HG03520 (cell line): ENCODE measurements at regions not wholly inside any gene's neighbourhood (a gene's known extent, or its start where the extent isn't known, plus 50 kb on each side); places are given as distances from the start of the nearest gene placed in this dataset.
"Not testable (repeated sequence)": the region's sequence is repeated elsewhere in the genome, so short reads cannot be mapped to it uniquely, and the experiment has no call there.

Experiments used
- ATAC-seq: cut with Tn5 transposase; IDR thresholded peaks from one replicate; pipeline ENCODE4 v1.9.1; 2021; ENCODE audit warnings: mild to moderate bottlenecking, moderate library complexity; ENCODE audit not compliant: unreplicated experiment

- ATAC-seq, result not testable (repeated sequence)
These were observed 763.3 kb downstream of the SPATA31A7 start for GRCh38 chr9:61953108-61953507.

- ATAC-seq, result not testable (repeated sequence)
These were observed 781.8 kb downstream of the SPATA31A7 start for GRCh38 chr9:61971635-61972034.

- not testable (repeated sequence) for ATAC-seq
These were observed 784.7 kb downstream of the SPATA31A7 start for GRCh38 chr9:61974501-61974900.

- ATAC-seq, result not testable (repeated sequence)
These were observed 786.5 kb downstream of the SPATA31A7 start for GRCh38 chr9:61976318-61976717.

- not testable (repeated sequence) for ATAC-seq
These were observed 792.9 kb downstream of the SPATA31A7 start for GRCh38 chr9:61982727-61983126.

GRCh38 chr9:61983441-61983840 is 793.6 kb downstream of the SPATA31A7 start:
- not testable (repeated sequence) for ATAC-seq

GRCh38 chr9:61983954-61984353 is 794.1 kb downstream of the SPATA31A7 start:
- not testable (repeated sequence) for ATAC-seq

- ATAC-seq, result not testable (repeated sequence)
These were observed 794.7 kb downstream of the SPATA31A7 start for GRCh38 chr9:61984513-61984912.

GRCh38 chr9:61992110-61992509 is 802.3 kb downstream of the SPATA31A7 start:
- not testable (repeated sequence) for ATAC-seq

GRCh38 chr9:62032441-62032840 is 842.6 kb downstream of the SPATA31A7 start:
- not testable (repeated sequence) for ATAC-seq

GRCh38 chr9:62038260-62038659 is 848.4 kb downstream of the SPATA31A7 start:
- ATAC-seq, result not testable (repeated sequence)

- ATAC-seq, result not testable (repeated sequence)
These were observed 868.3 kb downstream of the SPATA31A7 start for GRCh38 chr9:62058155-62058554.

GRCh38 chr9:62071043-62071442 is 881.2 kb downstream of the SPATA31A7 start:
- ATAC-seq, result not testable (repeated sequence)

- not testable (repeated sequence) for ATAC-seq
These were observed 883.6 kb downstream of the SPATA31A7 start for GRCh38 chr9:62073401-62073800.

- not testable (repeated sequence) for ATAC-seq
These were observed 894.4 kb downstream of the SPATA31A7 start for GRCh38 chr9:62084245-62084644.

GRCh38 chr9:62095714-62096345 is 906.0 kb downstream of the SPATA31A7 start:
- ATAC-seq, result not testable (repeated sequence)

- ATAC-seq, result peak; percentile 84
These were observed 920.6 kb downstream of the SPATA31A7 start for GRCh38 chr9:62110486-62110885.

- ATAC-seq, result not testable (repeated sequence)
These were observed 927.3 kb downstream of the SPATA31A7 start for GRCh38 chr9:62116951-62117640.

GRCh38 chr9:62119656-62120055 is 929.8 kb downstream of the SPATA31A7 start:
- not testable (repeated sequence) for ATAC-seq

GRCh38 chr9:62125631-62126611 is 936.1 kb downstream of the SPATA31A7 start:
- not testable (repeated sequence) for ATAC-seq

GRCh38 chr9:62135022-62135421 is 945.2 kb downstream of the SPATA31A7 start:
- ATAC-seq, result not testable (repeated sequence)
